Hepatocyte (in vitro differentiated cells): ENCODE measurements at regions not wholly inside any gene's neighbourhood (a gene's known extent, or its start where the extent isn't known, plus 50 kb on each side); places are given as distances from the start of the nearest gene placed in this dataset.
A peak's percentile ranks its signal among the peaks of the same experiment; 100 is the strongest.

Source experiments
- DNase-seq: peaks from one replicate; pipeline ENCODE4 v3.0.0-alpha.2; 2016; ENCODE audit warnings: low spot score
- H2AFZ ChIP-seq: fragments of 200-600 bp; sonication (generic); 2 replicates; pipeline ENCODE4 v1.6.0; 2016; ENCODE audit warnings: antibody characterized with exemption, mild to moderate bottlenecking
- H3K27ac ChIP-seq: fragments of 200-600 bp; sonication (generic); 2 replicates; pipeline ENCODE4 v1.5.1; 2016; ENCODE audit warnings: mild to moderate bottlenecking
- H3K27me3 ChIP-seq: fragments of 200-600 bp; sonication (generic); 2 replicates; pipeline ENCODE4 v1.6.1; 2016
- H3K36me3 ChIP-seq: fragments of 200-600 bp; sonication (generic); replicated peaks from 2 replicates; pipeline ENCODE4 v1.5.1; 2016; ENCODE audit warnings: low read depth; ENCODE audit not compliant: insufficient read depth
- H3K4me1 ChIP-seq: fragments of 200-600 bp; sonication (generic); 2 replicates; pipeline ENCODE4 v1.5.1; 2016; ENCODE audit warnings: mild to moderate bottlenecking, moderate library complexity; ENCODE audit not compliant: insufficient read depth
- H3K4me2 ChIP-seq: fragments of 200-600 bp; sonication (generic); 2 replicates; pipeline ENCODE4 v1.6.0; 2016
- H3K4me3 ChIP-seq: fragments of 200-600 bp; sonication (generic); 2 replicates; pipeline ENCODE4 v1.5.1; 2016; ENCODE audit warnings: mild to moderate bottlenecking
- H3K79me2 ChIP-seq: fragments of 200-600 bp; sonication (generic); 2 replicates; pipeline ENCODE4 v1.6.0; 2017; ENCODE audit warnings: mild to moderate bottlenecking
- H3K9me2 ChIP-seq: fragments of 200-600 bp; sonication (generic); replicated peaks from 2 replicates; pipeline ENCODE4 v1.6.0; 2017; ENCODE audit warnings: mild to moderate bottlenecking; ENCODE audit not compliant: insufficient read depth
- H3K9me3 ChIP-seq: fragments of 200-600 bp; sonication (generic); 2 replicates; pipeline ENCODE4 v1.5.1; 2016; ENCODE audit warnings: low read depth, mild to moderate bottlenecking
- H4K20me1 ChIP-seq: fragments of 200-600 bp; sonication (generic); 2 replicates; pipeline ENCODE4 v1.6.0; 2016; ENCODE audit warnings: mild to moderate bottlenecking; ENCODE audit not compliant: insufficient read depth, poor library complexity, severe bottlenecking
- EZH2 ChIP-seq: fragments of 200-600 bp; sonication (generic); IDR thresholded peaks from 2 replicates; pipeline ENCODE4 v1.6.1; 2016; ENCODE audit warnings: antibody characterized with exemption, mild to moderate bottlenecking, borderline replicate concordance
- EZH2phosphoT487 ChIP-seq: fragments of 200-600 bp; sonication (generic); IDR thresholded peaks from one replicate; pipeline ENCODE4 v1.6.1; 2018; ENCODE audit warnings: antibody characterized with exemption, mild to moderate bottlenecking, low read depth, moderate library complexity; ENCODE audit not compliant: unreplicated experiment, severe bottlenecking
- WGBS: methylation state at CpG from one replicate; pipeline ENCODE4 v1.1.6; 2016; ENCODE audit warnings: low lambda C conversion rate; ENCODE audit errors: missing lambda C conversion rate; 5-methylcytosine and 5-hydroxymethylcytosine counted together
- TF ChIP-seq, protein P1 (sequence below): fragments of 200-600 bp; sonication (generic); IDR thresholded peaks from 2 replicates; pipeline ENCODE4 v1.5.1; 2016; ENCODE audit warnings: antibody characterized with exemption, mild to moderate bottlenecking; ENCODE audit not compliant: poor library complexity

DNA sequence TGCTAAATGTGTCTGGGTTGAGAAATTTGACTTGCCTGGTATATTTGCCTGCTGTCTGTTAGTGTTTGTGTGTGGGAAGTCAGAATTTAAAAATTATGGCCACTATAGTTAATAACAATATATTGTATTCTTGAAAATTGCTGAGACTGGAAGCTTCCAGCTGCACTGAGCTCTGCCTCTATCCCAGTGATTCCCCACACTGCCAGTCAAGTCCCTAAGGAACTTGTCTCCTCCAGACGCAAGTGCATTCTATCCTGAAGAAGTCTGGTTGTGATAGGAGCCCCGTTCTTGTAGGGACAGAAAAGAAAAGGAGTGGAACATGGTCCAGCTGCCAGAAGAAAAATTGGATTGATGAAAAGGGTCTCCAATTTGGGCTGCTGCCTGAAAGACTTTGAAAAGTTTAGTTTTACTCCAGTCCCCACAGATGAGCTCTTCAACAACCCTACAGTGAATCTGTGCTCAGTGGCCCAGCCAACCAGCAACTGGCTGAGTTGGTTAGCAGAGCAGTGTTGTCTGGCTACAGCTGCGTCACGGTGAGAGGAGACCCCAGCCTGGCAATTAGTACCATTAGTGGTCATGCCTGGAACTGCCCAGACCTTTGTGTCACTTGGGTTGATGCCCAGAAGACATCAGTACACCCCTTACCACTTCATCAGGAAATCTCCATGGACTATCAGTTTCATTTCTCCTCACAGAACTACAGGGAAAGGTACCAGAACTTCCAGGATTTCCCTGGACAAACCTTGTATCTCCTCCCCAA, 183.1 kb upstream of the MCHR2 start:
- Histone ChIP-seq H3K4me2 (no peak overlapping the region), H3K9me3 (no peaks in the 10 kb centered on the region), H3K9me2 (no peaks in the 10 kb centered on the region), H2AFZ (peak overlapping the region; percentile 16), H3K36me3 (no peaks in the 10 kb centered on the region), H4K20me1 (no peaks in the 10 kb centered on the region), H3K4me3 (no peak overlapping the region), H3K79me2 (no peaks in the 10 kb centered on the region), H3K4me1 (peaks cover 9% of the 10 kb centered on the region), H3K27me3 (no peaks in the 10 kb centered on the region), H3K27ac (no peak overlapping the region)
- TF ChIP-seq EZH2phosphoT487: no peak
- no peak for TF ChIP-seq EZH2
- TF ChIP-seq, protein P1, sequence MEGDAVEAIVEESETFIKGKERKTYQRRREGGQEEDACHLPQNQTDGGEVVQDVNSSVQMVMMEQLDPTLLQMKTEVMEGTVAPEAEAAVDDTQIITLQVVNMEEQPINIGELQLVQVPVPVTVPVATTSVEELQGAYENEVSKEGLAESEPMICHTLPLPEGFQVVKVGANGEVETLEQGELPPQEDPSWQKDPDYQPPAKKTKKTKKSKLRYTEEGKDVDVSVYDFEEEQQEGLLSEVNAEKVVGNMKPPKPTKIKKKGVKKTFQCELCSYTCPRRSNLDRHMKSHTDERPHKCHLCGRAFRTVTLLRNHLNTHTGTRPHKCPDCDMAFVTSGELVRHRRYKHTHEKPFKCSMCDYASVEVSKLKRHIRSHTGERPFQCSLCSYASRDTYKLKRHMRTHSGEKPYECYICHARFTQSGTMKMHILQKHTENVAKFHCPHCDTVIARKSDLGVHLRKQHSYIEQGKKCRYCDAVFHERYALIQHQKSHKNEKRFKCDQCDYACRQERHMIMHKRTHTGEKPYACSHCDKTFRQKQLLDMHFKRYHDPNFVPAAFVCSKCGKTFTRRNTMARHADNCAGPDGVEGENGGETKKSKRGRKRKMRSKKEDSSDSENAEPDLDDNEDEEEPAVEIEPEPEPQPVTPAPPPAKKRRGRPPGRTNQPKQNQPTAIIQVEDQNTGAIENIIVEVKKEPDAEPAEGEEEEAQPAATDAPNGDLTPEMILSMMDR: no peak
- DNase-seq: no peak
- 92% methylated on average over 4 of the region's 4 CpGs for WGBS

DNA sequence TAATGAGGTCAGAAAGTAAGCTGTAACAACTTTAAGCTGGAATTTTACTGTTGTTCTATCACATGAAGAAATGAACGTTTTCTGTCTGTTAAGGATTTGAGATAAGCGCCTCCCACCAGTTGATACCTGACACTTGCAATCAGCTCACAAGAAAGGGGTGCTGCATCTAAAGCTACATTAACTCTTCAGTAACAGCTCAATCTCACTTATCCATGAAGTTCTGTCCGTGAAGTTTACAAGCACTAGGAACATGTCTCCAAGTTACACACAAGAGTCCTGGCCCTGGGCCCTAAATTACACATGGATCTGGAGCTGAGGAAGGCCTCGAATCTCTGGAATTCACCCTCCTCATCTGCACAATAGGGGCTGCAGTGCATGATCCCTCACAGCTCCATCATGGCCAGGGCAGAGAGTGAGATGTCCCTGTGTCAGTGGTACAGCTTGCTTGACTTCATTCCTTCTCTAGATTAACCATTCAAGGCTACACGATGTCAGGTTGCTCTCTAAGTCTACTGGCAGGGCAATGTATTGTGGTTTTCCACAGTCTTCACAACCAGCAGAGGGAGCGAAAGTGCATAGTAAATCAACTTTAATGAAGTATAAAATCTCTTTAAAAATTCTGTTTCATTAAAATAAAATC, 182.4 kb upstream of the MCHR2 start:
- peak; percentile 57 for DNase-seq
- peak overlapping the region; percentile 1 for H3K4me2 ChIP-seq
- 40% methylated on average over 6 of the region's 6 CpGs for WGBS
- H4K20me1 ChIP-seq: no peaks in the 10 kb centered on the region
- H3K27me3 ChIP-seq: no peaks in the 10 kb centered on the region
- TF ChIP-seq, protein P1: peak; percentile 52
- no peak for TF ChIP-seq EZH2
- H3K4me3 ChIP-seq: no peak overlapping the region
- no peaks in the 10 kb centered on the region for H3K36me3 ChIP-seq
- H2AFZ ChIP-seq: peak overlapping the region; percentile 16
- peak overlapping the region; percentile 12 for H3K27ac ChIP-seq
- H3K79me2 ChIP-seq: no peaks in the 10 kb centered on the region
- H3K9me3 ChIP-seq: no peaks in the 10 kb centered on the region
- H3K4me1 ChIP-seq: peaks cover 9% of the 10 kb centered on the region
- H3K9me2 ChIP-seq: no peaks in the 10 kb centered on the region

DNA sequence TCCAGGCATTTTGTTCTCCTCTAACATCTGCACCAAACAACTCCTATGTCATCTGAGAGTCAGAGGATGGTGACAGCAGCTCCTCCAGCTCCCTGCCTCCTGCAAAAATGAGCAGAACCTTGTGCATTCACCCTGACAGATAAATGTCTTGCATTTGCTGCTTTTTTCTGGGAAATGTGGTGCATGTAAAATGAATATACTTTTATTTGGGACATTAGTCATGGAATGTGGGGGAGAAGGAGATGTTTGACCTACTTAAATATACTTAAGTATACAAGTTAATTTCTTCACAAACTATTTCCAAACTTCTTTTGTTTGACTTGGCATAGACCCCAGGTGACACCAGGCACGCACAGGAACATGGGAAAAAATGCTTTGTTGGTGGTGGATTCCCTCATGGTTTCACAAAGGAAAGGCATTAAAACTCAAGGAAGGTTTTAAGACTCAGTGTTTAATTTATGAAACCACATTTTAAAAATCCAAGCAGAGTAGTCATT, 181.8 kb upstream of the MCHR2 start:
- no peaks in the 10 kb centered on the region for H3K79me2 ChIP-seq
- no peaks in the 10 kb centered on the region for H4K20me1 ChIP-seq
- peak overlapping the region; percentile 12 for H3K27ac ChIP-seq
- H3K9me2 ChIP-seq: no peaks in the 10 kb centered on the region
- TF ChIP-seq, protein P1: no peak
- TF ChIP-seq EZH2phosphoT487 (no peak), EZH2 (no peak)
- no peaks in the 10 kb centered on the region for H3K27me3 ChIP-seq
- no peak for DNase-seq
- H3K4me3 ChIP-seq: no peak overlapping the region
- H3K4me1 ChIP-seq: peaks cover 9% of the 10 kb centered on the region
- H3K9me3 ChIP-seq: no peaks in the 10 kb centered on the region
- no peaks in the 10 kb centered on the region for H3K36me3 ChIP-seq
- WGBS: 35% methylated on average over 1 of the region's 1 CpG
- peak overlapping the region; percentile 1 for H3K4me2 ChIP-seq
- peak overlapping the region; percentile 16 for H2AFZ ChIP-seq
